NCI-H526 (cell line): ENCODE measurements at regions not wholly inside any gene's neighbourhood (a gene's known extent, or its start where the extent isn't known, plus 50 kb on each side); places are given as distances from the start of the nearest gene placed in this dataset.
"Not testable (repeated sequence)": the region's sequence is repeated elsewhere in the genome, so short reads cannot be mapped to it uniquely, and the experiment has no call there.

Source experiments
- DNase-seq, 2 experiments: peaks; one replicate each; lab custom pipeline; 2025; lab: John Stamatoyannopoulos, UW

DNA sequence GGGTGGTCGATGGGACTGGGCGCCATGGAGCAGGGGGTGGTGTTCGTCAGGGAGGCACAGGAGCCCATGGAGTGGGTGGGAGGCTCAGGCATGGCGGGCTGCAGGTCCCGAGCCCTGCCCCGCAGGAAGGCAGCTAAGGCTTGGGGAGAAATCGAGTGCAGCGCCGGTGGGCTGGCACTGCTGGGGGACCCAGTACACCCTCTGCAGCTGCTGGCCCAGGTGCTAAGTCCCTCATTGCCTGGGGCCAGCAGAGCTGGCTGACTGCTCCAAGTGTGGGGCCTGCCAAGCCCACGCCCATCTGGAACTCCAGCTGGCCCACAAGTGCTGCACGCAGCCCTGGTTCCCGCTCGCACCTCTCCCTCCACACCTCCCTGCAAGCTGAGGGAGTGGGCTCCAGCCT, 1009.6 kb downstream of the TMTC2 start:
- not testable (repeated sequence) for DNase-seq

DNA sequence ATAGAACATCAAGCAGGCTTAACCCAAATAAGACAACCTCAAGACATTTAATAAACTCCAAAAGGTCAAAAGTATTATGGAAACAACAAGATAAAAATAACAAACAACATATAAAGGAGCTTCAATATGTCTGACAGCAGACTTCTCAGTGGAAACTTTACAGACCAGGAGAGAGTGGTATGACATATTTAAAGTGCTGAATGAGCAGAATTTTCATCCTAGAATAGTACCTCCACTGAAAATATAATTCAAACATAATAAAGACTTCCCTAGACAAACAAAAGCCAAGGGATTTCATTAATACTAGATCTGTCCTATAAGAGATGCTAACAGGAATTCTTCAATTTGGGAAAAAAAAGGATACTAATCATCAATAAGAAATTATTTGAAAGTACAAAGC, 1005.0 kb downstream of the TMTC2 start:
- no peak for DNase-seq

GRCh38 chr12:83690465-83690864, 1003.8 kb downstream of the TMTC2 start:
- DNase-seq = no peak

DNA sequence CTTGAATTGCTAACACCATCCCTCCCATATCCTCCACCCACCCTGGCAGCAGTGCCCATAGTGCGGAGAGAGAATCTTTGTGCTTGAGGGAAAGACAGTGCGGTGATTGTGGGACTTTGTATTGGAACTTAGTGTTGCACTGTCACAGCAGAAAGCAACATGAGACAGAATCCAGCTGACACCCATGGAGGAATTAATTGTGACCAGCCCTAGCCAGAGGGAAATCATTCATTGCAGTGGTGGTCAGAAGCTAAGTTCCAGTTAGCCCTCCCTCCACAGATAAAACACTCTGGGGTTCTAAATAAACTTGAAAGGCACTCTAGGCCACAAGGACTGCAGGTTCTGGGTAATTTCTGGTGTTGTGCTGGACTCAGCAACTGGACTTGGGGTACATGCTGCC, 1002.6 kb downstream of the TMTC2 start:
- DNase-seq = no peak

GRCh38 chr12:83676781-83677295, 990.1 kb downstream of the TMTC2 start:
- no peak for DNase-seq

DNA sequence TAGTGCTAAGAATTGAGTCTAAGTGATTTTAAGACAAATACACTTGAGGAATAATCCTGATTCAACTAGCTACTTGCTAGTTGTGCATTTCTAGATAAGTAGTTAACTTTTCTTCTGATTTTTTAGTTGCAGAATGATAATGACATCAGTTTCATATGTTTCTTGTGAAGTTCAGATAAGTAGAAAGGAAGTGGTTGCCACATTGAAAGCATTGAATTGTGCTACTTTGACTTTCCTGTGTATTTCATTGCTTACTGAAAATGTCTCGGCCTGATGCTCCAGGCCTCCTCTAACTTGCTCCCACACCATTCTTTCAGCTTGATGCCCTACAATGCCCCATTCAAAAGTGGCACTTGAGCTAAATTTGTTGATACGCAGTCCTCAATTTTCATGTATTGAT, 980.0 kb downstream of the TMTC2 start:
- DNase-seq = no peak

DNA sequence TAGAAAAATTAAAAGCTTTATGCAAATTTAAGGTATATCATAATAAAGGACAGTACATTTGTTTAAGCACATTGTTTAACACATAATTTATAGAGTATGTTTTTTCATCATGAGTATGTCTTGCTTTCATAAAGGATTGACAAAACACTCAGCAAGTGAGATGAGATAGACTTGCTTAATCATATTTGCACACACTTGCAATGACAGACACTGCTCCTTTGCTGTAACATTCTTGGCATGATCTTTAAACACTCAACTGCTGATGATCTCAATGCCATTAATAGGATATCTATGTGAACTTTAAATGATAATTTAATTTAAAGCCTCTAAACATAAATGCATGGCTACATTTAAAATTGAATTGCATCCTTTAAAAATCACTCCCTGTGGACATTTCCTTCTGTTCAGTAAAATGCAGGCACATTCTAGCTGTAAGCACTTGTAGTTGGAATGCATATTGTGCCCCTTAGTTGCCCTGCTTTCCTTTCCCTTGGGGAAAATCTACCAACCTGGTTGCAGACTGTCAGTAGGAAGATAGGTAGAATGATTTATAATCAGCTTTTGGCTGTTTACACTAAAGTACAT, 979.0 kb downstream of the TMTC2 start:
- DNase-seq = no peak

GRCh38 chr12:83664650-83665049, 977.9 kb downstream of the TMTC2 start:
- no peak for DNase-seq

DNA sequence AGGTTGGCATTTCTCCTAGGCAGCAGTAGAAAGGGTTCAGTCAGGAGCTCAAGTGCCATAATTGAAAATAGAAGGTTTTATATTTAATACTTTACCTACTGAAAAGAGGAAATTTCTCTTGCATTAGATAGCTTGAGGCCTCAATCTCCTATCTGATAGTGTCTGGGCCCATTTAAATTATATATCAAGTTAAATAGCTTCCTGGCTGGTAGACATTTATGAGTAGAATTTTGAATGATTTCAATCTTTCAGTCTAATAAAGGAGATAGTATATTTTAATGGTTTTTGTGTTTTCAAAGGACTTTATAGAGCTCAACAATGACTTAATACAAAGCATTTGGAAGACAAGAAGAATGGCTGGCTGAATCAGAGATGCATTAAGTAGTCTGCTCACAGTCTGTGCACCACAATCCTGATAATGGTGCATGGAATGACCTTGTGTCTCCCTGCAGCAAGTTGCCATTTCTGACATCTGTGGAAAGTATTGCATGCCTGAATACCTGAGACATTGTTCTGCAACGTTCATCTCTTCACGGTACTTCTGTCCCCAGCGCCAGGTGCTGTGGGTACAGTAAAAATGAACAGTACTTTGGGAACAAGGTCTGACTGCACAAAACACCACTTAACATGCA, 974.1 kb downstream of the TMTC2 start:
- DNase-seq = peak in 1 of 2 experiments; percentile 32

DNA sequence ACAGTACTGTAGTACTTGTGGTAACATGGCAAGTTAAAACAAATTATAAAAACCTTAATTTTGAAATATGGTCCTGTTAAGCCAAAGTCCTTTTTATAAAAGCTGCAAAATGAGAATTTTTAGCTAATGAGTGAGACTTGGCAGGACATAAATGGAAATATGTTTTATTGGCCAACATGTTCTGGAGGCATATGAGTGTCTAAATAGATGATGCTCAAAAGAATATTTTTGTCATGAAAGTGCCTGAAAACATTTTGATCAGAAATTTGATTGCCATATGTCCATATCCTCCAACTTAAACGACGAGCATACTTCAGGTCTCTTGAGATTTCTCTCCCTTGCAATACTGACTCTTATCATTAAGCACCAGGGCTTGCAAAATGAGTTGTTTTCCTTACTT, 972.6 kb downstream of the TMTC2 start:
- no peak for DNase-seq

DNA sequence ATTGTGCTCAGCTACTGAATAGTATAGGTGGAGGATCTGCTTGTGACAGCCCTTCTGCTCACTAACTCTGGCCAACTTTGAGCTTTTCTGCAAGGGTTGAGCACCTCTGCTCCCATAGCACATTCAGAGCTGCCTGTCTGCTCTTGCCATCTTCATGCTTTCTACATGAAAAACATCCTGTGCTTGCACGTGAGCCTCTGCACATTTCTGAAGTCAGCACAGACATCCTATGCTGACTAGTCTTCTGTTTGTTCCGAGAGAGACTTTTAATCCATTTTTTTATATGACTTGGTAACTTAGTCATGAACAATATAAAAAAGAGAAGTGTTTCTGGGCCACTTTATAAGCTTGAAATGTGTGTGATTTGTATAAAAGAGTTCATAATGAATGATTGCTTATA, 969.3 kb downstream of the TMTC2 start:
- DNase-seq = no peak

GRCh38 chr12:83642205-83642604, 955.5 kb downstream of the TMTC2 start:
- DNase-seq = no peak

DNA sequence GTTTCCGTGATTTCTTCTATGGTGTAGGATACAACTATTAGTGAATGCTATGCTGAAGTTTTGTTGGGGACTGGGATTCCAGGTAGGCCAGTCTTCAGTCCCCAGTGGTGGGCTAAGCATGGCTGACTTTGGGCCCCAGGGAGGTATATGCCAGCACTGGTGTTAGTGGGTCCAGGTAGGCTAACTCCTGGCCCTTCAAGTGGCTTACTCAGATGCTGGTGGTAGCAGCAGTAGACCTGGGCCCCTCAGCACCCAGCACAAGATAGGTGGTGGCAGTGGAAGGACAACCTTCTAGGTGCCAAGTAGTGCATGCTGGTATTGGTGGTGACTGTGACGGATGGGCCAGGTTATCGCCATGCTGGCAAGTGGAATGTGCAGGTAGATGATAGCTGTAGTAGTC, 955.1 kb downstream of the TMTC2 start:
- DNase-seq = no peak

DNA sequence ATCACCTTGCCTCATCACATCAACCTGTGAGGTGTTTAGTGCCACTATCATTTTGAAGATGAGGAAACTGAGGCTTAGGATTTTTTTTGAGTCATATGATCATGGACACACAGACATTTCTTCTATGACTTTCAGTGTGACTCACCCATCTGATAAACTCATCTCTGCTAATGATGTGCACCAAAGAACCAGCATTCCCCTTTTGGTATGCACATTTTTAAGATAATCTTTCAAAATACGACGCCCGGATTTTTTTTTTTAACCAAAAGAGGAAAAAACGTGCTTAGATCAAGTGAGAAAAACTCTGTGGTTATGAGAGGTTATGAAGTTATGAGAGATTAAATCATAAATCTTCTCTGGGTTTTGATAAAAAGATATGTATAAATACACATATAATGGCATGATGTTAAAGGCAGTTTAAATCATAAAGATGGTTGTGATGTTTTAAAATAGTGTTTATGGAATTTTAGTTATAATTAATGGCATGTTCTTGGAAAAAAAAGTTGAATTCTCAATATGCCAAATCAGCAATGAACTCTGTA, 948.1 kb downstream of the TMTC2 start:
- no peak for DNase-seq

- DNase-seq = no peak
Measured at GRCh38 chr12:83630526-83630925, 943.8 kb downstream of the TMTC2 start.

DNA sequence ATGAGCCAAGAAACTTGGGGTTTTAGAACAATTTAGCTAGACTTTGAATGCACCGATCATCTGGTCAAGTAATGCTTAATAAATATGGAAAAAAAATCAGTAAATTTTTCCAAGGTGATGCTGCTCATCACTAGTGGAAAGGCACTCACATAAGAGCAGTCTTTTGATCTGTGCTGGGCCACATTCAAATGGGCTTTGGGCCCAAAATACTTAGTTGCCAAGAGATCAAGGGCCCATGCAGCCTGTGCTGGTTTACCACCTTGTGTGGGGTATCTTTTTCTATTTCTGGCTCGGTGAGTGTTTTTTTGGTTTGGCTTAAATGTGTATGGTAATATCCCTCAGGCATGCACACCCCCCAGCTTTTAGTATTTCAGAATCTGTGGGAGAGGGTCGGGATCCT, 943.2 kb downstream of the TMTC2 start:
- no peak for DNase-seq

DNA sequence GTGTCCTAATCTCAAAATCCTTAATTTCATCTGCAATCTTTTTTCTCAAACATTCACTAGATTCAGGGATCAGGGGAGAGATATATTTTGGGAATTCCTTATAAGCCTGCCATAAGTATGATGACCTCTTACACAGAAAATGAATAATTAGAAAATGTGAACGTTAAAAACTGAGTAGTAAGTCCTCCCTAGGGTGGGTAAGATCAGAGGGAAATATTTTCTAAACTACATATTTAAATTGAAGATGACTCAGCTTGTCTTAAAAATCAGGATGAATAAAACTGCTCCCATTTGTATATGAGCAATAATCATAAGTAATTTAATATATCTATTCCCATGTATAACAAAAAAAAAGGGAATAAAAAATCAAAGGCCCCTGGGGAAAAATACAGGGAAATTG, 935.5 kb downstream of the TMTC2 start:
- DNase-seq = no peak

GRCh38 chr12:83619973-83620372, 933.3 kb downstream of the TMTC2 start:
- no peak for DNase-seq

- DNase-seq = no peak
Measured at GRCh38 chr12:83615152-83615551, 928.4 kb downstream of the TMTC2 start.

- DNase-seq = no peak
Measured at GRCh38 chr12:83613586-83614110, 926.9 kb downstream of the TMTC2 start.

DNA sequence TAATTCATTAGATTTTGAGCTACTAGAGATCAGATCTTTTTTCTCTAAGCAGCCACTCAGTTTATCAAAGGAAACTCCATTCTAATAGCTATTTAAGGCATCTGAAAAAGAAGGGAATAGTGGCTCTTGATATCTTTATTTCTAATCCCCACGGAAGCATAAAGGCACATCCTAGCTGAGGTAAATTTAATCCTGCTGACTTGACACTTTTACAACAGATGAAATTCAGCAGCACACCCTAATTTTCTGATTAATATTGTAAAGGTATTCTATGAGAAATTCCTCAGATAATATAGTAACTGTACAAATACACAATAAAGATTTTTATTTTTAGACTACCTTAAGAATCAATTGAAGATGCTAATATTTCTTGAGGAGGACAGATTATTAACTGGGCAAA, 916.4 kb downstream of the TMTC2 start:
- DNase-seq = no peak

DNA sequence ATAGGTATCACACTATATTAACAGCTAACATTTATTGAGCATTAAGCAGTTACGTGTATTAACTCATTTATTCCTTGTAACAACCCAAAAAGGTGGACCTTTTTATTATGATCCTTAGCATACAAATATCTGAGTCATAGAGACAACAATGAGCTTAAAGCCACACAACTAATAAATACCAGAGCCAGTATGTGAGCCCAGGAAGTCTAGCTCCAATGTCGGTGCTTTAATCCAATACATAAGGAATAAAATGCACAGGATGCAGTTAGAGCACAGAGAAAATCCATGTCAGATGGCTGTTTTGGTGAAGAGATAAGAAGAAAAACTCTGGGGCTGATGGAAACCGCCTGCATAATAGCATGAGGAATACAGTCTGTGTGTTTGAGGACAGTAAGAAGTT, 888.6 kb downstream of the TMTC2 start:
- no peak for DNase-seq

DNA sequence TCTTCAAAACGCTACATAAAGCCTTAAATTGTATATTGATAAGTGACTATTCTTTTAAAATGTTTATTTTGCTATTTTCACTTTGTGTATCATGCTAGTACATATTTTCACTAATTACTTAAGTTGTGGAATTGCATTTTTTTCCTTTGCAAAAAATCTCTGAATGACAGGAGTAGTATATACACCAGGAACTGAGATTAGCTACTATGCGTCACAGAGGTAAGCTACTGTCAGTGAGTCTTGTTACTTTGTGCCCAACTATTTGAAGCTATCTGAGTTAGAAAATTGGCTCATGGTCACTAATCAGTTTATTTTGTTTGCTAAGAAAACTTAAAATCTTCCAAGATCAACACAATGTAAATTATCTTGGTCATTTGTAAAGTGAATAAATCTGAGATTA, 887.4 kb downstream of the TMTC2 start:
- DNase-seq = no peak

- DNase-seq = no peak
Measured at GRCh38 chr12:83573671-83574070, 887.0 kb downstream of the TMTC2 start.
